ENCODE measurements at regions not wholly inside any gene's neighbourhood (a gene's known extent, or its start where the extent isn't known, plus 50 kb on each side); places are given as distances from the start of the nearest gene placed in this dataset.

- TF ChIP-seq USF2 (CRISPR knock-in tag; IDR thresholded peaks at IDR 0.05) (no peak), POLR2AphosphoS5 (IDR thresholded peaks at IDR 0.05; ENCODE audit: control insufficient read depth, insufficient read depth, low read depth, low read length) (no peak), MBD2 (IDR thresholded peaks at IDR 0.05; ENCODE audit: borderline replicate concordance, low read depth) (no peak), ZFP1 (CRISPR knock-in tag; IDR thresholded peaks at IDR 0.05) (no peak), GTF3C2 (IDR thresholded peaks at IDR 0.05; ENCODE audit: borderline replicate concordance, extremely low read depth, insufficient read length) (no peak), TAF1 (IDR thresholded peaks at IDR 0.05; ENCODE audit: control insufficient read depth, extremely low read depth, insufficient read depth, low read length, severe bottlenecking) (no peak), SMAD3 (CRISPR knock-in tag; conservative IDR thresholded peaks at IDR 0.05) (no peak), CHD4 (IDR thresholded peaks at IDR 0.05; ENCODE audit: insufficient read depth, insufficient replicate concordance, low read depth, low read length, poor library complexity, severe bottlenecking) (no peak), ATF2 (CRISPR knock-in tag; IDR thresholded peaks at IDR 0.05) (no peak)
- TF ChIP-seq, protein P1, sequence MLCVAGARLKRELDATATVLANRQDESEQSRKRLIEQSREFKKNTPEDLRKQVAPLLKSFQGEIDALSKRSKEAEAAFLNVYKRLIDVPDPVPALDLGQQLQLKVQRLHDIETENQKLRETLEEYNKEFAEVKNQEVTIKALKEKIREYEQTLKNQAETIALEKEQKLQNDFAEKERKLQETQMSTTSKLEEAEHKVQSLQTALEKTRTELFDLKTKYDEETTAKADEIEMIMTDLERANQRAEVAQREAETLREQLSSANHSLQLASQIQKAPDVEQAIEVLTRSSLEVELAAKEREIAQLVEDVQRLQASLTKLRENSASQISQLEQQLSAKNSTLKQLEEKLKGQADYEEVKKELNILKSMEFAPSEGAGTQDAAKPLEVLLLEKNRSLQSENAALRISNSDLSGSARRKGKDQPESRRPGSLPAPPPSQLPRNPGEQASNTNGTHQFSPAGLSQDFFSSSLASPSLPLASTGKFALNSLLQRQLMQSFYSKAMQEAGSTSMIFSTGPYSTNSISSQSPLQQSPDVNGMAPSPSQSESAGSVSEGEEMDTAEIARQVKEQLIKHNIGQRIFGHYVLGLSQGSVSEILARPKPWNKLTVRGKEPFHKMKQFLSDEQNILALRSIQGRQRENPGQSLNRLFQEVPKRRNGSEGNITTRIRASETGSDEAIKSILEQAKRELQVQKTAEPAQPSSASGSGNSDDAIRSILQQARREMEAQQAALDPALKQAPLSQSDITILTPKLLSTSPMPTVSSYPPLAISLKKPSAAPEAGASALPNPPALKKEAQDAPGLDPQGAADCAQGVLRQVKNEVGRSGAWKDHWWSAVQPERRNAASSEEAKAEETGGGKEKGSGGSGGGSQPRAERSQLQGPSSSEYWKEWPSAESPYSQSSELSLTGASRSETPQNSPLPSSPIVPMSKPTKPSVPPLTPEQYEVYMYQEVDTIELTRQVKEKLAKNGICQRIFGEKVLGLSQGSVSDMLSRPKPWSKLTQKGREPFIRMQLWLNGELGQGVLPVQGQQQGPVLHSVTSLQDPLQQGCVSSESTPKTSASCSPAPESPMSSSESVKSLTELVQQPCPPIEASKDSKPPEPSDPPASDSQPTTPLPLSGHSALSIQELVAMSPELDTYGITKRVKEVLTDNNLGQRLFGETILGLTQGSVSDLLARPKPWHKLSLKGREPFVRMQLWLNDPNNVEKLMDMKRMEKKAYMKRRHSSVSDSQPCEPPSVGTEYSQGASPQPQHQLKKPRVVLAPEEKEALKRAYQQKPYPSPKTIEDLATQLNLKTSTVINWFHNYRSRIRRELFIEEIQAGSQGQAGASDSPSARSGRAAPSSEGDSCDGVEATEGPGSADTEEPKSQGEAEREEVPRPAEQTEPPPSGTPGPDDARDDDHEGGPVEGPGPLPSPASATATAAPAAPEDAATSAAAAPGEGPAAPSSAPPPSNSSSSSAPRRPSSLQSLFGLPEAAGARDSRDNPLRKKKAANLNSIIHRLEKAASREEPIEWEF (CRISPR knock-in tag; IDR thresholded peaks at IDR 0.05) = no peak
These were observed 128.9 kb downstream of the BARX1 start for GRCh38 chr9:93826209-93826608.
